HCT116 (cell line): ENCODE measurements at regions not wholly inside any gene's neighbourhood (a gene's known extent, or its start where the extent isn't known, plus 50 kb on each side); places are given as distances from the start of the nearest gene placed in this dataset.

Source experiments
- ATAC-seq: fragments of 200-7000 bp; cut with Tn5 transposase; 2 replicates; pipeline ENCODE4 v1.9.1; 2020; ENCODE audit warnings: mild to moderate bottlenecking, moderate library complexity
- BruUV-seq: library from RNA; stranded (reverse); fragments of 400-500 nt; replicated peaks from 2 replicates; lab custom pipeline; 2021; lab: Mats Ljungman, UMichigan
- CTCF ChIA-PET: fragments of 300-600 bp; sonication (Branson Sonifier 250); formaldehyde crosslinking; loops from one replicate; lab custom pipeline; 2021; ENCODE audit warnings: antibody characterized with exemption; lab: Charles Lee
- POLR2A ChIA-PET: fragments of 300-600, 350-600 bp; sonication (Branson Sonifier 250); formaldehyde crosslinking; loops from one replicate; lab custom pipeline; 2021; ENCODE audit warnings: antibody characterized with exemption; lab: Charles Lee
- RAD21 ChIA-PET, 2 experiments: fragments of 300-600 bp; sonication (Branson Sonifier 250); formaldehyde crosslinking; loops; one replicate each; lab custom pipeline; 2023; ENCODE audit warnings: low total read pairs in 2 of 2; ENCODE audit not compliant: uncharacterized antibody in 2 of 2, unreplicated experiment in 2 of 2, low non-redundant PET in 1 of 2; lab: Charles Lee
- DNase-seq: peaks from one replicate; pipeline ENCODE4 v3.0.0-alpha.2; 2010; ENCODE audit warnings: low read depth, low spot score
- H2AFZ ChIP-seq: fragments of 200-600 bp; shearing (Covaris generic), sonication (generic); 2 replicates; pipeline ENCODE4 v1.6.1; 2017; ENCODE audit warnings: low read depth, mixed run types, mixed read lengths, antibody characterized with exemption, low read length; ENCODE audit not compliant: poor library complexity, severe bottlenecking
- H3K27ac ChIP-seq: 2 replicates; pipeline ENCODE4 v1.5.1; 2012; ENCODE audit warnings: low read depth, low read length
- H3K27me3 ChIP-seq: fragments of 200-600 bp; sonication (generic); 2 replicates; pipeline ENCODE4 v1.6.1; 2016; ENCODE audit warnings: mixed run types, low read length, mixed read lengths; ENCODE audit not compliant: insufficient read depth
- H3K36me3 ChIP-seq, 2 experiments: fragments of 200-500 bp in 1 of 2; fragments of 200-600 bp in 1 of 2; sonication (Bioruptor generic) in 1 of 2; sonication (generic) in 1 of 2; 2 replicates each; pipeline versions ENCODE4 v1.5.1 to v1.6.1; 2014 to 2016; ENCODE audit warnings: low read length in 2 of 2, inconsistent platforms in 1 of 2, mixed read lengths in 1 of 2, mixed run types in 1 of 2; ENCODE audit not compliant: insufficient read depth in 2 of 2, control insufficient read depth in 1 of 2
- H3K4me1 ChIP-seq, 2 experiments: fragments of 200-600 bp in 1 of 2; sonication (generic) in 1 of 2; 2 replicates each; pipeline versions ENCODE4 v1.5.1 to v1.6.1; 2012 to 2017; ENCODE audit warnings: low read length in 2 of 2, inconsistent platforms in 1 of 2, mild to moderate bottlenecking in 1 of 2, mixed read lengths in 1 of 2, mixed run types in 1 of 2, moderate library complexity in 1 of 2; ENCODE audit not compliant: insufficient read depth in 2 of 2, control insufficient read depth in 1 of 2
- H3K4me2 ChIP-seq: fragments of 200-600 bp; sonication (generic); 2 replicates; pipeline ENCODE4 v1.6.1; 2017; ENCODE audit warnings: mixed run types, low read length, mixed read lengths
- H3K4me3 ChIP-seq, 2 experiments: fragments of 200-600 bp in 1 of 2; sonication (generic) in 1 of 2; replicated peaks in 1 of 2; 2 replicates each; pipeline ENCODE4 v1.5.1; 2011 to 2016; ENCODE audit warnings: low read length in 2 of 2, control low read depth in 1 of 2, low read depth in 1 of 2, mild to moderate bottlenecking in 1 of 2, mixed read lengths in 1 of 2, mixed run types in 1 of 2
- H3K79me2 ChIP-seq: fragments of 200-600 bp; sonication (generic); 2 replicates; pipeline ENCODE4 v1.6.1; 2017; ENCODE audit warnings: mild to moderate bottlenecking, mixed run types, low read length, moderate library complexity, mixed read lengths; ENCODE audit not compliant: insufficient read depth
- H3K9ac ChIP-seq: fragments of 200-600 bp; sonication (generic); 2 replicates; pipeline ENCODE4 v1.6.1; 2016; ENCODE audit warnings: low read length, mixed read lengths
- H3K9me2 ChIP-seq: fragments of 200-600 bp; sonication (generic), shearing (Covaris generic); 2 replicates; pipeline ENCODE4 v1.6.1; 2017; ENCODE audit warnings: mixed run types, mild to moderate bottlenecking, moderate library complexity; ENCODE audit not compliant: insufficient read depth
- H3K9me3 ChIP-seq, 2 experiments: fragments of 200-500 bp in 1 of 2; fragments of 200-600 bp in 1 of 2; sonication (Bioruptor generic) in 1 of 2; sonication (generic) in 1 of 2; 2 replicates each; pipeline ENCODE4 v1.6.1; 2014 to 2017; ENCODE audit warnings: low read length in 2 of 2, mixed read lengths in 2 of 2, inconsistent platforms in 1 of 2, low read depth in 1 of 2, mild to moderate bottlenecking in 1 of 2, mixed run types in 1 of 2, moderate library complexity in 1 of 2; ENCODE audit not compliant: control insufficient read depth in 1 of 2, insufficient read depth in 1 of 2
- H4K20me1 ChIP-seq: fragments of 200-600 bp; sonication (generic), shearing (Covaris generic); 2 replicates; pipeline ENCODE4 v1.6.1; 2017; ENCODE audit warnings: mixed run types, mild to moderate bottlenecking, moderate library complexity; ENCODE audit not compliant: insufficient read depth
- CTCF ChIP-seq, 3 experiments: fragments of 200-600 bp in 1 of 3; sonication (generic) in 1 of 3; IDR thresholded peaks in 2 of 3; conservative IDR thresholded peaks in 1 of 3; 2 replicates each; pipeline ENCODE4 v1.5.1; 2012 to 2017; ENCODE audit warnings: low read depth in 2 of 3, low read length in 2 of 3, antibody characterized with exemption in 1 of 3, borderline replicate concordance in 1 of 3, control low read depth in 1 of 3, mild to moderate bottlenecking in 1 of 3, mixed read lengths in 1 of 3, mixed run types in 1 of 3, moderate library complexity in 1 of 3; ENCODE audit not compliant: insufficient read depth in 1 of 3
- EGR1 ChIP-seq: IDR thresholded peaks from 2 replicates; pipeline ENCODE4 v1.6.1; 2012; ENCODE audit warnings: low read depth
- EZH2 ChIP-seq: fragments of 200-600 bp; sonication (generic); IDR thresholded peaks from 2 replicates; pipeline ENCODE4 v1.6.1; 2017; ENCODE audit warnings: antibody characterized with exemption, mixed run types
- FOSL1 ChIP-seq: IDR thresholded peaks from 2 replicates; pipeline ENCODE4 v1.6.1; 2012; ENCODE audit warnings: low read depth
- POLR2A ChIP-seq: IDR thresholded peaks from 2 replicates; pipeline ENCODE4 v1.7.0; 2011; ENCODE audit warnings: borderline replicate concordance; ENCODE audit not compliant: insufficient read depth, insufficient read length; ENCODE audit errors: extremely low read depth
- POLR2AphosphoS5 ChIP-seq: IDR thresholded peaks from 2 replicates; pipeline ENCODE4 v1.6.1; 2011; ENCODE audit warnings: mild to moderate bottlenecking, low read depth, low read length, moderate library complexity
- RAD21 ChIP-seq: IDR thresholded peaks from 2 replicates; pipeline ENCODE4 v1.6.1; 2012; ENCODE audit warnings: low read depth, mild to moderate bottlenecking
- REST ChIP-seq: IDR thresholded peaks from 2 replicates; pipeline ENCODE4 v1.6.1; 2012; ENCODE audit warnings: low read depth
- SRF ChIP-seq: IDR thresholded peaks from 2 replicates; pipeline ENCODE4 v1.6.1; 2012; ENCODE audit warnings: low read depth
- TCF7L2 ChIP-seq: IDR thresholded peaks from 2 replicates; pipeline ENCODE4 v1.7.0; 2011; ENCODE audit warnings: borderline replicate concordance, inconsistent platforms; ENCODE audit not compliant: insufficient read depth, insufficient read length; ENCODE audit errors: extremely low read depth
- ZFX ChIP-seq: fragments of 450-650 bp; IDR thresholded peaks from 2 replicates; pipeline ENCODE4 v1.6.1; 2017
- ZNF274 ChIP-seq: fragments of 200-500 bp; sonication (Bioruptor generic); IDR thresholded peaks from 2 replicates; pipeline ENCODE4 v1.6.1; 2014; ENCODE audit warnings: mild to moderate bottlenecking, low read depth, low read length, inconsistent platforms
- intact Hi-C: fragments of 100-400 bp; cut with micrococcal nuclease; formaldehyde crosslinking; loops from 2 replicates; pipeline ENCODE4 v1.10.0; 2022
- TF ChIP-seq, protein P1 (sequence below): IDR thresholded peaks from 2 replicates; pipeline ENCODE4 v1.6.1; 2012
- TF ChIP-seq, protein P2 (sequence below): IDR thresholded peaks from 2 replicates; pipeline ENCODE4 v1.6.1; 2012

- Histone ChIP-seq H3K4me2 (no peak overlapping the region), H3K27me3 (no peaks in the 10 kb centered on the region), H3K27ac (no peak overlapping the region), H4K20me1 (no peaks in the 10 kb centered on the region; the same call in 1 of the 2 replicates), H3K9me3 (peaks cover 4 to 19% of the 10 kb centered on the region in 2 experiments), H3K36me3 (no peaks in the 10 kb centered on the region), H3K79me2 (no peaks in the 10 kb centered on the region), H2AFZ (no peak overlapping the region), H3K9me2 (no peaks in the 10 kb centered on the region), H3K4me1 (no peaks in the 10 kb centered on the region), H3K4me3 (no peak overlapping the region), H3K9ac (no peak overlapping the region)
- ATAC-seq (no peak), DNase-seq (no peak)
- ChIA-PET CTCF (no interaction called here), RAD21 (no interaction called here), POLR2A (no interaction called here)
- TF ChIP-seq, protein P1, sequence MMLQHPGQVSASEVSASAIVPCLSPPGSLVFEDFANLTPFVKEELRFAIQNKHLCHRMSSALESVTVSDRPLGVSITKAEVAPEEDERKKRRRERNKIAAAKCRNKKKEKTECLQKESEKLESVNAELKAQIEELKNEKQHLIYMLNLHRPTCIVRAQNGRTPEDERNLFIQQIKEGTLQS: no peak
- TF ChIP-seq ZFX: no peak
- no peak for TF ChIP-seq TCF7L2
- no peak for TF ChIP-seq ZNF274
- no peak for TF ChIP-seq SRF
- no peak for TF ChIP-seq EZH2
- TF ChIP-seq RAD21: no peak
- no peak for TF ChIP-seq FOSL1
- no peak for TF ChIP-seq POLR2AphosphoS5
- TF ChIP-seq REST: no peak
- no peak for TF ChIP-seq CTCF (IDR thresholded peaks at IDR 0.05 in 2 of 3, conservative IDR thresholded peaks at IDR 0.05 in 1 of 3; ENCODE audit: borderline replicate concordance in 1 of 3, insufficient read depth in 1 of 3, low read depth in 2 of 3, low read length in 2 of 3)
- TF ChIP-seq, protein P2, sequence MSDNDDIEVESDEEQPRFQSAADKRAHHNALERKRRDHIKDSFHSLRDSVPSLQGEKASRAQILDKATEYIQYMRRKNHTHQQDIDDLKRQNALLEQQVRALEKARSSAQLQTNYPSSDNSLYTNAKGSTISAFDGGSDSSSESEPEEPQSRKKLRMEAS: no peak
- no peak for TF ChIP-seq EGR1
- no peak for TF ChIP-seq POLR2A
- BruUV-seq: no TSS peak
- intact Hi-C loops: no loop called here
These were observed 1211.1 kb upstream of the CDH18 start for GRCh38 chr5:21199087-21199486.
